SKM-1 (cell line): ENCODE measurements at regions not wholly inside any gene's neighbourhood (a gene's known extent, or its start where the extent isn't known, plus 50 kb on each side); places are given as distances from the start of the nearest gene placed in this dataset.

Experiments used
- DNase-seq: peaks from one replicate; lab custom pipeline; 2025; ENCODE audit not compliant: unreplicated experiment; lab: John Stamatoyannopoulos, UW

DNA sequence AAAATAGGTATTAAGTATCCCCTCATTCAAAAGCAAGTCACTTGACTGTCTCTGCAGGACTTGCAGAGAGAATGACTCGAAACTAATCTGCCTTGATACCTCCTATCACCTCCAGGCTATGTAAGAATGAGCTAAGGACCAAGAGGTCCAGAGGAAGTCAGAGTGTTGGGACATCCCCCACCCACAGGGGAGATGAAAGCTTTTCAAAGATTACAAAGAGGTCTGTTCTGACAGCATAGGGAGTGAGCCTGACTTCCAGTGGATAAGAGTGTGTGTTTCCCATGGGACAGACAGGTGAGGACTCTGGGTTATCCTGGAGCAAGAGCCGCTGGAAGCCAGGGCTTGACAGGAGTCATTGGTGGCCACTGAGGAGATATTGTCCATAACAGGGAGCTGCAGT is 85.0 kb upstream of the TACR1 start:
- DNase-seq: no peak

DNA sequence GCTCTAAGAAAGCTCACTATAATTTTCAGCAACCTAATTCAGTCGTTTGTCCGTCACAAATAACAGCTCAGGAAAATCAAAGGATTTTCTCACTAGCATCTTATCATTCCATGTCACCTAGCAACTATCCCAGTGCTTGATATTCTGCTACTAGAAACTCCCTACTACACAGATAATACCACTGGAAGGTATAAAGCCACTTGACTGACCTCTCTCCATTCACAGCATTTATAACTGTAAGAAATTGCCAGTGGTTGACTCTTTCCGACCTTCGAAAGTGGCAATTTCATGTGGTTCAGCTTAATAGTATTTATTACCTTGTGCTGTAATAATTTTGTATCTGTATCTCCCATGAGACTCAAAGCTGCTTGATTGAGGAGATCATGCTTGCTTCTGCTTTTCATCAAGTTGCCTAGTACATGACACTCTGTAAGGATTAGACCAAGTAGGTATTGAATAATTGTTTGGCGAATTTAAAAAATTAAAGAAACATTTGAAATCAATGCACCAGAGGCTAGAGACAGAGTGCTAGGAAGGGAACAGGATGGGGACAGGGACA is 79.6 kb upstream of the TACR1 start:
- no peak for DNase-seq

DNA sequence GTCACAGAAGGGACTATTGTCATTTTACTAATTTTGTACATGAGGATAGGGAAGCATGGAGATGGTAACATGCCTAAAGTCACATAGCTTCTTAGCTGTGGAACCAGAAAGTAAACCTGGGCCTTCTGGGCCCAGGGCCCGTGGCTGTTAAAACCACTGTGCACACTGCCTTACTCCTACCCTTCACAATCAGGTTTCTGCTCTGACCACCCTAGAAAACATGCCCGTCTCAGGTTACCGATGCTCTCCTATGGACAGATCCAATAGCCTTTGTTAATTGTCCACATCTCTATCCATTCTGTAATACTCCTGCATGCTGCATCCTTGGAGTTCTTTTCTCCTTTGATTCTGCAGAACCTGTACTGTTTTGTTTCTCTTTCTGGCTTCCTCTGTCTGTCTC is 79.0 kb upstream of the TACR1 start:
- DNase-seq: no peak

DNA sequence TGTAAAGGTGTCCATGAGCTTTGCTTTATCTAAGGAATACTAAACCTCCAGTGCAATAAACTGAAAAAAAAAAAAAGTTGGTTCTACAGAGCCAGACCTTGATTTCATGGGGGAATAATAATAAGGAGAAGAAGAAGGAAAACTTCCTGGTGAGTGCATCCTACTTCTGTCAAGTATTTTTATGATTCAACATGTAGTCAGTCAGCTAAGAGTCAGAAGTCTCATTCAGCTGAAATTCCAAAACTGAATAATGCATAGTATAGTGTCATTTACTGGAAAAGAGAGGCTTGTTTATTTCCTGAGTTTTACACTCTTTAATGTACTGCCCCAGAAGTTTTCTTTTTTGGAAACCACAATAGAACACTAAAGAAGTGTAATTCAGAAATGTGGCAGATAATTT is 77.8 kb upstream of the TACR1 start:
- no peak for DNase-seq

DNA sequence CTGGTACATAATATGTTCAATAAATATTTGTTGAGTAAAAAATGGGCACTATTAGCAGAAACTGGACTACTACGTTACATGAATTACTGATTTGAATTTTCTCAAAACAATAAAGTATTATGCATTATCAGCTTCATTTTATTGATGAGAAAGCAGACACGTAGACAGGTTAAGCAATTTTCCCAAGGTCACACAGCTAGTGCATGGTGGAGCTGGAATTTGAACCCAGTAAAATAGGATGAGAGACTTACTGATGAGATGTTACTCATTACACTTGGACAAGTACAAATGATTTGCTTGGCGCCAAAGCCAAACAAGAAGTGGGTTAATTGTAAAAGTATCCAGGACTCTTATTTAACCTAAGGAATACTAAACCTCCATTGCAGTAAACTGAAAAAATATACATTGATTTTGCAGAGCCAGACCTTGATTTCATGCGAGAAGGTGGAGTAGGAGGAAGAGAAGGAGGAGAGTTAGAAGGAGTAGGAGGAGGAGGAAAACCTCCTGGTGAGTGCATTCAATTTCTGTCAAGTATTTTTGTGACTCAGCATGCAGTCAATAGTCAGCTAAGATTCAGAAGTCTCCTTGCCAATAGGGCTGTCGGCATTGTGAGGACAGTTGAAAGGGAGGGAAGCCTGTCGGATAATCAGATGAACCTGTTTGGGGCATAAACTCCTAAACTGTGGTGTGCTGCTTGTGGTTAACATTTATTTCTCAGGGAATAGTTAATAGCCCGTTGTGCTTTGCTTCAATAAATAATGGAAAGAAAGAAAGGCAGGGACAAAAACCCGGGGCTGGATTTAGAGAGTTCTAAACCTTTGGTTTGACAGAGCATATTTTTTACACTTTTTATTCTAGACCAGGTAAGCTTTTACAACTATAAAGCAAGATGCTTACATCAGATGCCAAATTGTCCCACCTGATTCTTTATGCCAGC is 77.0 kb upstream of the TACR1 start:
- no peak for DNase-seq

DNA sequence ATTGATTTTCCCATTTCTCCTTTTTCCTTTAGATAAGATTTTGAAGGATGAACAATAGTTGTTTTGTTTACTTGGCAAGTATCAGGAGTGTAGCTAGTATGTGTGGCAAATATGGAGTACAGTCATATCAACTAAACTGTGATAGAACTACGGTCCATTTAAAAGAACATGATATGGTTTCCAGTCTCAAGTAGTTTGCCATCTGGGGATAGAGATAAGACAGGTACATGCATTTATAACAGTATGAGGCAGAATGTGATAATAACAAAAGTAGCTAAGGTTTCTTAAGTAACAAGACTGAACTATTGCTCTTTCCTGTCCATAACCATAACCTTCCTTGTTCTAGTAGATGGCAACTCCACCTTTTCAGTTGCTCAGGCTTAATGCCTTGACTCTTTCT is 75.6 kb upstream of the TACR1 start:
- no peak for DNase-seq

DNA sequence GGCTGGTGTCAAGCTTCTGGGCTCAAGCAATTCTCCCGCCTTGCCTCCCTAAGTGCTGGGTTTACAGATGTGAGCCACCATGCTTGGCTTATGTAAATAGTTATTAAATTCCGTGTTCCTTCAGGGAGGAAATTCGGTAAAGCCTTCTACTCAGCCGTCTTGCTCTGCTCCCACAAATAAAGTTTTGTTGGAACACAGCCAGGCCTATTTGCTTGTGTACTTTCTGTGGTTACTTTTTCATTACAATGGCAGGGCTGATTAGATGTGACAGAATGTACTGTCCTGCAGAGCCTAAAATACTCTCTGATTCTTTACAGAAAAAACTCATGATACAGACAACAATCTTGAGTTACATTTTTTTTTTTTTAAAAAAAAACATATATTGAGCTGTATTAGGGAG is 68.8 kb upstream of the TACR1 start:
- DNase-seq: no peak

DNA sequence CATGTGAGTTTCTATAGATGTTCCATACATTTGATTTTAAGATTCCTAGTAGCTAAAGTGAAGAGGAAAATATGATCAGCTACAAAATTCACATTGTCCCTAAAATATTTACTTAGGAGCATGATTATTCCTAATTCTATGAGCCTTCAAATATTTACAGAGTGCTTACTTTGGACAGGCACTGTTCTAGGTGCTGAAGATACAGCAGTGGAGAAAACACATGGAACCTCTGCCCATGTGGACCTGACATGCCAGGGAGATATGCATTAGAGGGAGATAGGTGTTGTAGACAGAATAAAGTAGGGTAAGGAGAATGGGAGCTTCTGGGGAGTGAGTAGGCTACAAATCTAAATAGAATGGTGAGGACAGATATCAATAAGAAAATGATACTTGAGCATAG is 62.6 kb upstream of the TACR1 start:
- no peak for DNase-seq

DNA sequence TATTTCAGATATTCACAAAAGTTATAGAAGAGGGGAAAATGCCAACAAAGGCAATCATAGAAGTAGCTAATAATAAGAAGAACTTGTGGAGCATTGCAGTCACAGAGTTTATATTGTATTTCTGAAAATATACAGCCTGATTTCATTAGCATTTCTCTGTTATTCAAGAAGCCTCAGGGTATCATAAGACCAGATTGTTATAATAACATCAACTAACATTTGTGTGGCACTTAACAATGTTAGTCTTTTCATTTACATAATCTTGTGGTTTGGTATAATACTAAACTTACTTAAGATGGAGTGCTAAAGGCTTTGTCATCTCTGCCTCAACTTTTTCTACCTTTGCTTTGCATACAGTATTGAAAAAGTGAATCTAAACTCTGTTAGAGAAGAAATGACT is 61.6 kb upstream of the TACR1 start:
- no peak for DNase-seq

DNA sequence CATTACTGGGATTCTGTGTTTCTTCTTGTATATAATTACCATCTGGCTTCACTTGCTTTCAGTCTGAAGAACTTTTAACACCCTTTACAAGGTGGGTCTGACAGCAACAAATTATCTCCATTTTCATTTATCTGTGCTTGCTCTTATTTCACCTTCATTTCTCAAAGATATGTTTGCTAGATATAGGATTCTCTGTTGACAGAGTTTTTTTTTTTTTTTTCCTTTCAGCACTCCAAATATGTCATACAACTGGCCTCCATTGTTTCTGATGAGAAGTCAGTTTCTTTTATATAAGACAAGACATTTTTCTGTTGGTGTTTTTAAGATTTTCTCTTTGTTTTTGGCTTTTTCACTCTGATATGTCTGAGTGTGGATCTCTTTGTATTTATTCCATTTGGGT is 59.3 kb upstream of the TACR1 start:
- DNase-seq: no peak

DNA sequence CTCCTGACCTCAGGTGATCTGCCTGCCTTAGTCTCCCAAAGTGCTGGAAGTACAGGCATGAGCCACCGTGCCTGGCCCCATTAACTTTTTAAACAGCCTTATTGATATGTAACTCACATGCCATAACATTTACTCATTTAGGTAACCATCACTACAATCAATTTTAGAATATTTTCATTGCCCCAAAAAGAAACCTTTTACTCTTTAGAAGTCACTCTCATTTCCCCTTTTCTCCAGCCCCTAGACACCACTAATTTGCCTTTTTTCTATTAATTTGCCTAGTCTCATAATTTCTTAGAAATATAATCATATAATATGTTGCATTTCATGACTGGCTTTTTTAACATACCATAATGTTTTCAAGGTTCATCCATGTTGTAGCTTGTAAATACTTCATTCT is 57.2 kb upstream of the TACR1 start:
- DNase-seq: no peak

DNA sequence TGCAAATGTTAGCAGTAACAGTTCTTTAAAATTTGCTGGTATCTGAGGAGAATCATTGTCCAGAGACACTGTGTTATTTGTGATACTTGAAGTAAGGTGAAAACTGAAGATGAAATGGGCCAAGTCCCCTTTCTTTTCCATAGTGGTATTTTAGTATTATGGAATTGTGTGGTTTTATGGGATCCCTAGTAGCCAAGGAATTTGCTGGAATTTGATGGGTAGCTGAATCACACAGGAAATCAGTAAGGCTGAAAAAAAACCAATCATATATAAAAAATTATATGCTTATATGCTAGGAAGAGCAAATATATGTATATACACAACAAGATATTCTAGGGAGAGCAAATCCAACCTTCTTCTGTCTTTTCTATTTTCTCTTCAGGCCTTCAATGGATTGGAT is 54.2 kb upstream of the TACR1 start:
- no peak for DNase-seq

DNA sequence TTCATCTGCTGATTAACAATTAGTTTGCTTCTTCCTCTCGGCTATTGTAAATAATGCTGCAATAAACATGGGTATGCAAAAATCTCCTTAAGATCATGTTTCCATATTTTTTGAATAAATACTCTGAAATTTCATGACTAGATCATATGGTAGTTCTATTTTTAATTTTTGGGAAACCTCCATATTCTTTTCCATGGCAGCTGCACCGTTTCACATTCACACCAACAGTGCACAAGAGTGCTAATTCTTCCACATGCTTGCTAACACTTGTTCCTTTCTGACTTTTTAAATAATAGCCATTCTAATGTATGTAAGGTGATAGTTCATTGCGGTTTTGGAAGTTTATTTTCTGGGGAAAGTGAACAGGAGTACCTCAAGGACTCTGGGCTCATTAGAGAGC is 52.6 kb upstream of the TACR1 start:
- DNase-seq: no peak
